GM23338 (cell line): ENCODE measurements at regions not wholly inside any gene's neighbourhood (a gene's known extent, or its start where the extent isn't known, plus 50 kb on each side); places are given as distances from the start of the nearest gene placed in this dataset.

Source experiments
- ATAC-seq: fragments of 200-7000 bp; cut with Tn5 transposase; 3 replicates; pipeline ENCODE4 v1.9.1; 2020
- DNase-seq: peaks from one replicate; pipeline ENCODE4 v3.0.0-alpha.2; 2015; ENCODE audit warnings: low spot score
- H2AFZ ChIP-seq: fragments of 200-600 bp; sonication (generic); 2 replicates; pipeline ENCODE4 v1.8.0; 2016; ENCODE audit warnings: antibody characterized with exemption, mild to moderate bottlenecking, moderate library complexity
- H3F3A ChIP-seq: fragments of 200-600 bp; sonication (generic); replicated peaks from 2 replicates; pipeline ENCODE4 v1.8.0; 2017; ENCODE audit warnings: antibody characterized with exemption, mixed run types, low read depth
- H3K27ac ChIP-seq: fragments of 200-600 bp; sonication (generic); 2 replicates; pipeline ENCODE4 v1.6.1; 2016; ENCODE audit warnings: low read depth
- H3K27me3 ChIP-seq: fragments of 200-600 bp; sonication (generic); 2 replicates; pipeline ENCODE4 v1.8.0; 2016; ENCODE audit warnings: mild to moderate bottlenecking, mixed run types, moderate library complexity; ENCODE audit not compliant: insufficient read depth
- H3K36me3 ChIP-seq: fragments of 200-600 bp; sonication (generic); 2 replicates; pipeline ENCODE4 v1.8.0; 2016; ENCODE audit warnings: mild to moderate bottlenecking; ENCODE audit not compliant: insufficient read depth
- H3K4me1 ChIP-seq: fragments of 200-600 bp; sonication (generic); 2 replicates; pipeline ENCODE4 v1.8.0; 2016; ENCODE audit warnings: mild to moderate bottlenecking, moderate library complexity; ENCODE audit not compliant: insufficient read depth
- H3K4me2 ChIP-seq: fragments of 200-600 bp; sonication (generic); 2 replicates; pipeline ENCODE4 v1.7.1; 2017; ENCODE audit warnings: mixed run types
- H3K4me3 ChIP-seq: fragments of 200-600 bp; sonication (generic); 2 replicates; pipeline ENCODE4 v1.6.1; 2016; ENCODE audit warnings: mixed run types
- H3K79me2 ChIP-seq: fragments of 200-600 bp; sonication (generic); replicated peaks from 2 replicates; pipeline ENCODE4 v1.8.0; 2017; ENCODE audit warnings: mild to moderate bottlenecking; ENCODE audit not compliant: insufficient read depth
- H3K9me2 ChIP-seq: fragments of 200-600 bp; sonication (generic); 2 replicates; pipeline ENCODE4 v1.8.0; 2017; ENCODE audit not compliant: insufficient read depth
- H4K20me1 ChIP-seq: fragments of 200-600 bp; sonication (generic); replicated peaks from 2 replicates; pipeline ENCODE4 v1.8.0; 2017; ENCODE audit warnings: mild to moderate bottlenecking; ENCODE audit not compliant: insufficient read depth
- H3K27ac Mint-ChIP-seq: 2 replicates; pipeline ENCODE4 v1.8.0; 2020; ENCODE audit warnings: inconsistent platforms, mild to moderate bottlenecking, moderate library complexity, mixed read lengths
- H3K27me3 Mint-ChIP-seq: 3 replicates; pipeline ENCODE4 v1.8.0; 2022; ENCODE audit warnings: low read depth, mild to moderate bottlenecking, moderate library complexity, mixed read lengths, inconsistent platforms; ENCODE audit not compliant: insufficient read depth, poor library complexity
- H3K36me3 Mint-ChIP-seq: 3 replicates; pipeline ENCODE4 v1.8.0; 2021; ENCODE audit warnings: low read depth, mild to moderate bottlenecking, inconsistent platforms, moderate library complexity, mixed read lengths
- H3K4me1 Mint-ChIP-seq: 3 replicates; pipeline ENCODE4 v1.8.0; 2020; ENCODE audit warnings: mild to moderate bottlenecking, inconsistent platforms, mixed read lengths
- H3K4me3 Mint-ChIP-seq: 3 replicates; pipeline ENCODE4 v1.8.0; 2021; ENCODE audit warnings: moderate library complexity, mild to moderate bottlenecking, inconsistent platforms, mixed read lengths
- H3K9me3 Mint-ChIP-seq: 3 replicates; pipeline ENCODE4 v1.8.0; 2020; ENCODE audit warnings: moderate library complexity, mild to moderate bottlenecking, inconsistent platforms, mixed read lengths
- EZH2 ChIP-seq: fragments of 200-600 bp; sonication (generic); IDR thresholded peaks from one replicate; pipeline ENCODE4 v1.8.0; 2017; ENCODE audit warnings: antibody characterized with exemption, mild to moderate bottlenecking, low read depth; ENCODE audit not compliant: unreplicated experiment
- NANOG ChIP-seq: IDR thresholded peaks from 2 replicates; pipeline ENCODE4 v1.6.1; 2016; ENCODE audit warnings: antibody characterized with exemption, borderline replicate concordance
- POLR2AphosphoS5 ChIP-seq: IDR thresholded peaks from 2 replicates; pipeline ENCODE4 v1.6.1; 2016; ENCODE audit warnings: antibody characterized with exemption, low read depth
- TF ChIP-seq, protein P1 (sequence below), 2 experiments: fragments of 200-600 bp in 1 of 2; sonication (generic) in 1 of 2; conservative IDR thresholded peaks; 2 replicates each; pipeline versions ENCODE4 v1.5.1 to v1.6.1; 2016 to 2017; ENCODE audit warnings: antibody characterized with exemption in 2 of 2, low read depth in 2 of 2, mild to moderate bottlenecking in 2 of 2, moderate library complexity in 1 of 2
- TF ChIP-seq, protein P2 (sequence below): IDR thresholded peaks from one replicate; pipeline ENCODE4 v1.6.1; 2018; ENCODE audit warnings: antibody characterized with exemption; ENCODE audit not compliant: unreplicated experiment
- TF ChIP-seq, protein P3 (sequence below): IDR thresholded peaks from 2 replicates; pipeline ENCODE4 v1.6.1; 2016; ENCODE audit warnings: antibody characterized with exemption

- TF ChIP-seq, protein P1, sequence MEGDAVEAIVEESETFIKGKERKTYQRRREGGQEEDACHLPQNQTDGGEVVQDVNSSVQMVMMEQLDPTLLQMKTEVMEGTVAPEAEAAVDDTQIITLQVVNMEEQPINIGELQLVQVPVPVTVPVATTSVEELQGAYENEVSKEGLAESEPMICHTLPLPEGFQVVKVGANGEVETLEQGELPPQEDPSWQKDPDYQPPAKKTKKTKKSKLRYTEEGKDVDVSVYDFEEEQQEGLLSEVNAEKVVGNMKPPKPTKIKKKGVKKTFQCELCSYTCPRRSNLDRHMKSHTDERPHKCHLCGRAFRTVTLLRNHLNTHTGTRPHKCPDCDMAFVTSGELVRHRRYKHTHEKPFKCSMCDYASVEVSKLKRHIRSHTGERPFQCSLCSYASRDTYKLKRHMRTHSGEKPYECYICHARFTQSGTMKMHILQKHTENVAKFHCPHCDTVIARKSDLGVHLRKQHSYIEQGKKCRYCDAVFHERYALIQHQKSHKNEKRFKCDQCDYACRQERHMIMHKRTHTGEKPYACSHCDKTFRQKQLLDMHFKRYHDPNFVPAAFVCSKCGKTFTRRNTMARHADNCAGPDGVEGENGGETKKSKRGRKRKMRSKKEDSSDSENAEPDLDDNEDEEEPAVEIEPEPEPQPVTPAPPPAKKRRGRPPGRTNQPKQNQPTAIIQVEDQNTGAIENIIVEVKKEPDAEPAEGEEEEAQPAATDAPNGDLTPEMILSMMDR (conservative IDR thresholded peaks at IDR 0.05; ENCODE audit: low read depth in 2 of 2) = no peak
- no peak for TF ChIP-seq POLR2AphosphoS5
- no peak for TF ChIP-seq EZH2
- no peak for TF ChIP-seq NANOG
Observed at GRCh38 chr2:234858145-234858544, 93.7 kb upstream of the SH3BP4 start (continued).

- no peak overlapping the region for H3K4me3 Mint-ChIP-seq
- peaks cover 11% of the 10 kb centered on the region; the same call in 2 of the 3 replicates for H3K4me1 Mint-ChIP-seq
Observed at GRCh38 chr2:234853729-234854128, 98.1 kb upstream of the SH3BP4 start.

GRCh38 chr2:234852941-234853340 lies 98.9 kb upstream of the SH3BP4 start:
- peaks cover 1% of the 10 kb centered on the region for H3K27me3 Mint-ChIP-seq
- no peak for ATAC-seq
- no peak overlapping the region for H3K4me3 ChIP-seq
- no peaks in the 10 kb centered on the region for H3F3A ChIP-seq
- H3K9me3 Mint-ChIP-seq = peaks cover 3% of the 10 kb centered on the region; the same call in 1 of the 3 replicates
- H4K20me1 ChIP-seq = no peaks in the 10 kb centered on the region
- no peak for DNase-seq
- TF ChIP-seq, protein P1 (conservative IDR thresholded peaks at IDR 0.05; ENCODE audit: low read depth in 2 of 2) = no peak
- TF ChIP-seq, protein P2, sequence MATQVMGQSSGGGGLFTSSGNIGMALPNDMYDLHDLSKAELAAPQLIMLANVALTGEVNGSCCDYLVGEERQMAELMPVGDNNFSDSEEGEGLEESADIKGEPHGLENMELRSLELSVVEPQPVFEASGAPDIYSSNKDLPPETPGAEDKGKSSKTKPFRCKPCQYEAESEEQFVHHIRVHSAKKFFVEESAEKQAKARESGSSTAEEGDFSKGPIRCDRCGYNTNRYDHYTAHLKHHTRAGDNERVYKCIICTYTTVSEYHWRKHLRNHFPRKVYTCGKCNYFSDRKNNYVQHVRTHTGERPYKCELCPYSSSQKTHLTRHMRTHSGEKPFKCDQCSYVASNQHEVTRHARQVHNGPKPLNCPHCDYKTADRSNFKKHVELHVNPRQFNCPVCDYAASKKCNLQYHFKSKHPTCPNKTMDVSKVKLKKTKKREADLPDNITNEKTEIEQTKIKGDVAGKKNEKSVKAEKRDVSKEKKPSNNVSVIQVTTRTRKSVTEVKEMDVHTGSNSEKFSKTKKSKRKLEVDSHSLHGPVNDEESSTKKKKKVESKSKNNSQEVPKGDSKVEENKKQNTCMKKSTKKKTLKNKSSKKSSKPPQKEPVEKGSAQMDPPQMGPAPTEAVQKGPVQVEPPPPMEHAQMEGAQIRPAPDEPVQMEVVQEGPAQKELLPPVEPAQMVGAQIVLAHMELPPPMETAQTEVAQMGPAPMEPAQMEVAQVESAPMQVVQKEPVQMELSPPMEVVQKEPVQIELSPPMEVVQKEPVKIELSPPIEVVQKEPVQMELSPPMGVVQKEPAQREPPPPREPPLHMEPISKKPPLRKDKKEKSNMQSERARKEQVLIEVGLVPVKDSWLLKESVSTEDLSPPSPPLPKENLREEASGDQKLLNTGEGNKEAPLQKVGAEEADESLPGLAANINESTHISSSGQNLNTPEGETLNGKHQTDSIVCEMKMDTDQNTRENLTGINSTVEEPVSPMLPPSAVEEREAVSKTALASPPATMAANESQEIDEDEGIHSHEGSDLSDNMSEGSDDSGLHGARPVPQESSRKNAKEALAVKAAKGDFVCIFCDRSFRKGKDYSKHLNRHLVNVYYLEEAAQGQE = no peak
- H3K79me2 ChIP-seq = no peaks in the 10 kb centered on the region
- no peaks in the 10 kb centered on the region for H3K4me1 ChIP-seq
- no peak overlapping the region for H2AFZ ChIP-seq
- H3K27ac Mint-ChIP-seq = no peak overlapping the region
- H3K27ac ChIP-seq = no peak overlapping the region
- no peaks in the 10 kb centered on the region for H3K36me3 Mint-ChIP-seq
- H3K27me3 ChIP-seq = no peaks in the 10 kb centered on the region
- H3K36me3 ChIP-seq = no peaks in the 10 kb centered on the region
- H3K4me1 Mint-ChIP-seq = peaks cover 16% of the 10 kb centered on the region
- H3K4me2 ChIP-seq = no peak overlapping the region
- no peak overlapping the region for H3K4me3 Mint-ChIP-seq
- H3K9me2 ChIP-seq = peaks cover 6% of the 10 kb centered on the region

More at GRCh38 chr2:234853729-234854128, 98.1 kb upstream of the SH3BP4 start:
- no peaks in the 10 kb centered on the region for H3K36me3 Mint-ChIP-seq
- Histone ChIP-seq H3K79me2 (no peaks in the 10 kb centered on the region), H3F3A (no peaks in the 10 kb centered on the region), H4K20me1 (no peaks in the 10 kb centered on the region), H2AFZ (no peak overlapping the region), H3K36me3 (no peaks in the 10 kb centered on the region), H3K27ac (no peak overlapping the region), H3K4me2 (no peak overlapping the region), H3K9me2 (peaks cover 6% of the 10 kb centered on the region), H3K4me1 (peaks cover 3% of the 10 kb centered on the region; the same call in 1 of the 2 replicates), H3K27me3 (no peaks in the 10 kb centered on the region), H3K4me3 (no peak overlapping the region)
- H3K27me3 Mint-ChIP-seq = no peaks in the 10 kb centered on the region
- ATAC-seq (no peak), DNase-seq (no peak)
- no peak overlapping the region for H3K27ac Mint-ChIP-seq
- H3K9me3 Mint-ChIP-seq = peaks cover 3% of the 10 kb centered on the region; the same call in 1 of the 3 replicates
- TF ChIP-seq, protein P1 (conservative IDR thresholded peaks at IDR 0.05; ENCODE audit: low read depth in 2 of 2) = no peak
- TF ChIP-seq EZH2 = no peak
- TF ChIP-seq, protein P3, sequence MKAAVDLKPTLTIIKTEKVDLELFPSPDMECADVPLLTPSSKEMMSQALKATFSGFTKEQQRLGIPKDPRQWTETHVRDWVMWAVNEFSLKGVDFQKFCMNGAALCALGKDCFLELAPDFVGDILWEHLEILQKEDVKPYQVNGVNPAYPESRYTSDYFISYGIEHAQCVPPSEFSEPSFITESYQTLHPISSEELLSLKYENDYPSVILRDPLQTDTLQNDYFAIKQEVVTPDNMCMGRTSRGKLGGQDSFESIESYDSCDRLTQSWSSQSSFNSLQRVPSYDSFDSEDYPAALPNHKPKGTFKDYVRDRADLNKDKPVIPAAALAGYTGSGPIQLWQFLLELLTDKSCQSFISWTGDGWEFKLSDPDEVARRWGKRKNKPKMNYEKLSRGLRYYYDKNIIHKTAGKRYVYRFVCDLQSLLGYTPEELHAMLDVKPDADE = no peak
